ENCODE measurements at regions not wholly inside any gene's neighbourhood (a gene's known extent, or its start where the extent isn't known, plus 50 kb on each side); places are given as distances from the start of the nearest gene placed in this dataset.

DNA sequence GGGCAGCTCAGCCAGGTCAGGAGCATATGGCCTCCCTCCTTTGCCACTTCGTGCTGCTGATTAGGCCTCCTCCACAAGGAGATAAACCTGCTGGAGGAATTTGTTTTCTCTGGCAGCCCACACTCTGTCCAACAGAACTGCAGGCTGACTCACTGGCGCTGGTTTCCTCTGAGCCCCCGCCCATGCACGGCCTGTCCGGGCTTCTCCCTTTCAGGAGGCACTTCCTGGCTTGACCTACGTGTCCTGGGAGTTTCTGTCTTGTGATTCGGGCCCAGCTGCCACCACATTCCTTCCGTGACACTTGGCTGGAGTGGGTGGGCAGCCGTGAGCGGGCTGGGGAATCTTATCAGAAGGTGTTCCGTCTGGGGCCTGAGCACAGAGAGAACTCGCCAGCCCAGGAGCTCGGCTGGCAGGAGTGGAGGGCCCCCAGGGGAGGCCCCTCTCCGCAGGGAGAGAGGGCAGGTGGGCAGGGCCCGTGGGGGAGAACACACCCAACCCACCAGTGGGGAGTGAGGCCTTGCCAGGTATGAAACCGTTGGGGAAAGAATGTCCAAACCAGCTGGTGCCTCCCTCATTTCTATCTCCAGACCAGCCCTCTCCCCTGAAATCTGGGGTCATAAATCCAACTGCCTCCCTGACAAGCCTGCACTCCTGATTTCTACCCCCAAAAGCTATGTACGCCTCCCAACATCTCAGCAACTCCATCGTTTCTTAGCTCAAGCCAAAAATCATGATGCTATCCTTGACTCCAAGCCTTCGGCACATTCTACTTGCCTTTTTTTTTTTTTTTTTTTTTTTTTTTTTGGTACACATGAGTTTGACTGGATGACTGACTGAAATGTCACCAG is 110.6 kb upstream of the MEF2A start:
- TF ChIP-seq POLR2A (IDR thresholded peaks at IDR 0.05) (no peak), POLR2AphosphoS5 (IDR thresholded peaks at IDR 0.05; ENCODE audit: insufficient read depth in 1 of 2, low read depth in 1 of 2) (peak; percentile 73 to 92)
- TF ChIP-seq, protein P1, sequence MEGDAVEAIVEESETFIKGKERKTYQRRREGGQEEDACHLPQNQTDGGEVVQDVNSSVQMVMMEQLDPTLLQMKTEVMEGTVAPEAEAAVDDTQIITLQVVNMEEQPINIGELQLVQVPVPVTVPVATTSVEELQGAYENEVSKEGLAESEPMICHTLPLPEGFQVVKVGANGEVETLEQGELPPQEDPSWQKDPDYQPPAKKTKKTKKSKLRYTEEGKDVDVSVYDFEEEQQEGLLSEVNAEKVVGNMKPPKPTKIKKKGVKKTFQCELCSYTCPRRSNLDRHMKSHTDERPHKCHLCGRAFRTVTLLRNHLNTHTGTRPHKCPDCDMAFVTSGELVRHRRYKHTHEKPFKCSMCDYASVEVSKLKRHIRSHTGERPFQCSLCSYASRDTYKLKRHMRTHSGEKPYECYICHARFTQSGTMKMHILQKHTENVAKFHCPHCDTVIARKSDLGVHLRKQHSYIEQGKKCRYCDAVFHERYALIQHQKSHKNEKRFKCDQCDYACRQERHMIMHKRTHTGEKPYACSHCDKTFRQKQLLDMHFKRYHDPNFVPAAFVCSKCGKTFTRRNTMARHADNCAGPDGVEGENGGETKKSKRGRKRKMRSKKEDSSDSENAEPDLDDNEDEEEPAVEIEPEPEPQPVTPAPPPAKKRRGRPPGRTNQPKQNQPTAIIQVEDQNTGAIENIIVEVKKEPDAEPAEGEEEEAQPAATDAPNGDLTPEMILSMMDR (IDR thresholded peaks at IDR 0.05) = no peak
